WTC11 (cell line): ENCODE measurements at regions not wholly inside any gene's neighbourhood (a gene's known extent, or its start where the extent isn't known, plus 50 kb on each side); places are given as distances from the start of the nearest gene placed in this dataset.
"Not testable (repeated sequence)": the region's sequence is repeated elsewhere in the genome, so short reads cannot be mapped to it uniquely, and the experiment has no call there.

Experiments
- CBFB ChIP-seq: sonication (generic); formaldehyde crosslinking; IDR thresholded peaks from 2 replicates; pipeline ENCODE4 v1.8.1; 2022; ENCODE audit warnings: mild to moderate bottlenecking, low read depth, missing genetic modification reagents
- CREM ChIP-seq: sonication (generic); formaldehyde crosslinking; IDR thresholded peaks from 2 replicates; pipeline ENCODE4 v1.8.1; 2022; ENCODE audit warnings: mild to moderate bottlenecking, missing genetic modification reagents, moderate library complexity
- ELF4 ChIP-seq: sonication (generic); formaldehyde crosslinking; IDR thresholded peaks from 2 replicates; pipeline ENCODE4 v1.8.1; 2022; ENCODE audit warnings: low read depth, mild to moderate bottlenecking, moderate library complexity, missing genetic modification reagents
- SMAD3 ChIP-seq: sonication (generic); formaldehyde crosslinking; IDR thresholded peaks from 2 replicates; pipeline ENCODE4 v1.8.0; 2022; ENCODE audit warnings: missing genetic modification reagents, mild to moderate bottlenecking, borderline replicate concordance

- TF ChIP-seq SMAD3 (CRISPR knock-in tag); CREM (CRISPR knock-in tag); CBFB (CRISPR knock-in tag); ELF4: not testable (repeated sequence)
Observed at GRCh38 chr3:195656091-195656490, 64.7 kb upstream of the MUC20 start.
